Stimulated activated naive CD8-positive, alpha-beta T cell treated with anti-CD3 and anti-CD28 coated beads, Interleukin-15, amount 100 ng/mL, for 72 hours (primary cell): ENCODE measurements at regions not wholly inside any gene's neighbourhood (a gene's known extent, or its start where the extent isn't known, plus 50 kb on each side); places are given as distances from the start of the nearest gene placed in this dataset.
A peak's percentile ranks its signal among the peaks of the same experiment; 100 is the strongest.

Source experiments
- ATAC-seq: fragments of 150-1000 bp; cut with Tn5 transposase; 2 replicates; pipeline ENCODE4 v1.10.0; 2021; ENCODE audit warnings: mild to moderate bottlenecking, moderate library complexity
- DNase-seq, 2 donors: peaks; one replicate each; pipeline ENCODE4 v3.0.0; 2021 to 2022
- H3K27ac Mint-ChIP-seq, 2 donors: one replicate each; pipeline ENCODE4 v1.8.0; 2022; ENCODE audit warnings: mild to moderate bottlenecking in 2 of 2, mixed read lengths in 2 of 2, moderate library complexity in 2 of 2
- H3K27me3 Mint-ChIP-seq: one replicate; pipeline ENCODE4 v1.8.0; 2022; ENCODE audit warnings: mixed read lengths
- H3K4me1 Mint-ChIP-seq: one replicate; pipeline ENCODE4 v1.8.0; 2022; ENCODE audit warnings: mild to moderate bottlenecking, mixed read lengths
- H3K4me3 Mint-ChIP-seq, 2 donors: one replicate each; pipeline ENCODE4 v1.8.0; 2022; ENCODE audit warnings: mild to moderate bottlenecking in 2 of 2, mixed read lengths in 2 of 2, moderate library complexity in 1 of 2
- H3K9me3 Mint-ChIP-seq, 2 donors: one replicate each; pipeline ENCODE4 v1.8.0; 2022; ENCODE audit warnings: mixed read lengths in 2 of 2

DNA sequence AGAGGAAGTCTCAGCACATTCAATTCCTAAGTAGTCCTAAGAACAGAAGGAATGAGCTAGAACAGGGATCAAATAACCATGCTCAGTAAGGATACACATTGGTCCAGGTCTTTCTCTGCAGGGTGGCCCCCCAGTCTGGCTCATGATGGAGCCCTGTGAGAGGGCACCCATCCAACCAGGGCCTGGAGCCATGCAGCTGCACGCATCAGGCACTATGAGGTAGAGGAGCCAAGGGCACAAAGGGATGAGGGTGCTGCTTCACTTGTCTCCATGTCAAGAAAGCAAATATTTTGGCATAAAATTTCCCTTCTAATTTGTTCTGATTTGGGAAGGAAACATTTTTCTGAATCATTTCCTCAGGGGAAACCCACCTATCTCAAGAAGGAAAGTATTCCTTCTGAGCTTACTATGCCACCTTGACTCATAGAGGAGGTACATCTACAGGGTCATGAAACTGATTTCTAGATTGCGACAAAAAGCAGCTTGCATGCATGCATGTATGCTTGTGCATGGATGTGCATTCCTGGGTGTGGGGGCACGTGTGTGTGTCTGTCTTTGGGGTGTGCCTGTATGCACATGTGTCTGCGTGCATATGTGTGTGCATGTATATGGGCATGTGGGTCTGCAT, 600.3 kb downstream of the MID1IP1 start:
- H3K4me1 Mint-ChIP-seq, result peaks cover 21% of the 10 kb centered on the region
- H3K4me3 Mint-ChIP-seq, result no peak overlapping the region
- H3K27me3 Mint-ChIP-seq, result no peaks in the 10 kb centered on the region
- no peak overlapping the region for H3K27ac Mint-ChIP-seq
- ATAC-seq, result no peak
- H3K9me3 Mint-ChIP-seq, result no peaks in the 10 kb centered on the region
- DNase-seq, result no peak

DNA sequence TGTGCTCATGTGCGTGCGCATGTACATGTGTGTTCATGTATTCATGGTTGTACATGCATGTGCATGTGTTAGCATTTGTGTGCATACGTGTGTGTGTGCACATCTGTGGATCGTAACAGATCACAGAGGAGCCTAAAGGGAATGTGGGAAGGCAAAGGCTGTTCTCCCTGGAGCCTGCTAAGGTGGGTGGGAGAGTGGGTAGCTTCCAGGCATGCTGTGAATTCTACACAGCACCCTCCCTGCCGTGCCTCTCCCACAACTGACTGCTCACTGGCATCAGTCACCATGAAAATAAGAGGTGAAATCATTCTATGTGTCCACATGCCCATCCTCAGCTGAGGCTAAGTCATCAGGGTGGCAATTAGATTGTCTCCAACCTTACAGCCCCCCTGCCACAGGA, 600.9 kb downstream of the MID1IP1 start:
- no peaks in the 10 kb centered on the region for H3K9me3 Mint-ChIP-seq
- no peak overlapping the region for H3K4me3 Mint-ChIP-seq
- peaks cover 21% of the 10 kb centered on the region for H3K4me1 Mint-ChIP-seq
- ATAC-seq, result no peak
- H3K27ac Mint-ChIP-seq, result no peak overlapping the region
- no peak for DNase-seq
- H3K27me3 Mint-ChIP-seq, result no peaks in the 10 kb centered on the region

DNA sequence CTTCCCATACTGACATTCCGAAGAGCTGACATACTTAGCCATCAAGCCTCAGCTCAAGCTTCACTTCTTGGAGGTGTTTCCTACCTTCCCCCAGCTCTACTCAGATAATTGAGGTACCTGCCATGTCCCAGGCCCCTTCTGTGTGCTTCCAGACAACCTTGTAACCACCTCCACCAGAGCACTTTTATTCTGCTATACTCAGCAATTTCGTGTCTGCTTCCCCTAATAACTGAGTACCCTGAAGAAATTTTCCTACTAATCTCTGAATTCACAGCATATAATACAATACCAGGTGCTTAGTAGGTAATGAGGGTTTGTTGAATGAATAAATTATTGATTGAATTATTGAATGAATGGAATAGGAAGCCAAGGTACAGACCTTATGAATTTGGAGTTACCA, 605.5 kb downstream of the MID1IP1 start:
- no peaks in the 10 kb centered on the region for H3K27me3 Mint-ChIP-seq
- H3K27ac Mint-ChIP-seq, result peak overlapping the region in 1 of 2 donors; percentile 85
- H3K4me1 Mint-ChIP-seq, result peaks cover 22% of the 10 kb centered on the region
- H3K4me3 Mint-ChIP-seq, result no peak overlapping the region
- ATAC-seq, result no peak
- H3K9me3 Mint-ChIP-seq, result no peaks in the 10 kb centered on the region
- no peak for DNase-seq

DNA sequence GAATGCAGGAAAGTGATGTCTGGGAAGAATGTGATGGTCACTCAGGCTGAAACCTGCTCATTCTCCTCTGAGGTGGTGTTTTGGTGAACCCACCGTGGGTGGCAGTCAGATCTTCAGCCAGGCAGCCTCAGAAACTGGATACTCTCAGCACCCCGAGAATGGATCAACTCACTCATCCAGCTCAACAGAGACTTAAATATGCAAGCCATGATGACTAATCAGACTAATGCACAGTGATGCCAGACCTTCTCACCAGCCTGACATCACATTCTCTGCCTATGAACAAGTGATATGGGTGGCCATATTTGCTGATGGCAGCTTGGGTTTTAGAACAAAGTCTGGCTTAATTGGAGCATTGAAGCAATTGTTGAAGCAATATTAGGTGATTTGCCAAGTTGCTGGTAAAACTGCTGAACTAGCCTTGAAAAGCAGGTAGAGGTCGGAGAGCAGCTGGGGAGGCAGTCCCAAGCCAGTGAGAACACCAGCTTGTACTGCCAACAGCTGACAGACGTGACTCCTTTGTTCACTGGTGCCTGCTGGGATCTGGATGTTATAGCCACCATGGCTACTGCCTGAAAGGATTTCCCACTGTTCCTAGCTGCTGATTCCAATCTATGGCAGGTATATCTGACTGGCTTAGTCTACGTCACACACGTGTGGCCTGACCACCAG, 608.1 kb downstream of the MID1IP1 start:
- Mint-ChIP-seq H3K27me3 (no peaks in the 10 kb centered on the region), H3K27ac (no peak overlapping the region), H3K4me1 (peaks cover 11% of the 10 kb centered on the region), H3K9me3 (no peaks in the 10 kb centered on the region), H3K4me3 (no peak overlapping the region)
- no peak for ATAC-seq
- DNase-seq, result no peak

DNA sequence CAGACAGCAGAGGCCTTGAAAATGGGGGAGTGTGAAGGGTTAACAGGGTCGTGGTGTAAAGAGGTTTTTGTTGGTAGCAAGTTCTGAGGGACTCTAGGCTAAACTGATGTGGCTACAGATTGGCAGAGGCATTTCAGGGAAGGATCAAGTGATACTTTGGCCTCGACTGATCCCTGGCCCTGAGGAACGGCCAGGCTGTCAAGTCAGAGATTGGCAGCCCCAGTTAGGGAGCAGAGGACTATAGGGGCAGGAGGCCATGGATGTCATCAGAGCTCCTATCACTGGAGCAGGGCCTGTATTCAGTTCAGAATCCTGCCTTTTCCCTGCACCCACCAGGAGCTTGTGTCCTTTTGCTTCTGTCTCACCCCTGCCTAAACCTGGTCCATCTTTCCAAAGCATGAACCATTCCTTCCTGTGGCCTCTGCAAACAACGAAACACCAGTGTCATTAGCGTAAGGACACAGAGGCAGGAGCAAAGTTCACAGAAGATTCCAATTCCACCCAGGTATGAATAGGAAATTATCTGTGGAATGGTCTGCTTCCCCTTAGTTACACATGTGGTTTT, 613.1 kb downstream of the MID1IP1 start:
- ATAC-seq (no peak), DNase-seq (no peak)
- Mint-ChIP-seq H3K4me3 (no peak overlapping the region), H3K4me1 (peaks cover 23% of the 10 kb centered on the region), H3K27ac (peak overlapping the region in 1 of 2 donors; percentile 9), H3K9me3 (no peaks in the 10 kb centered on the region), H3K27me3 (no peaks in the 10 kb centered on the region)

DNA sequence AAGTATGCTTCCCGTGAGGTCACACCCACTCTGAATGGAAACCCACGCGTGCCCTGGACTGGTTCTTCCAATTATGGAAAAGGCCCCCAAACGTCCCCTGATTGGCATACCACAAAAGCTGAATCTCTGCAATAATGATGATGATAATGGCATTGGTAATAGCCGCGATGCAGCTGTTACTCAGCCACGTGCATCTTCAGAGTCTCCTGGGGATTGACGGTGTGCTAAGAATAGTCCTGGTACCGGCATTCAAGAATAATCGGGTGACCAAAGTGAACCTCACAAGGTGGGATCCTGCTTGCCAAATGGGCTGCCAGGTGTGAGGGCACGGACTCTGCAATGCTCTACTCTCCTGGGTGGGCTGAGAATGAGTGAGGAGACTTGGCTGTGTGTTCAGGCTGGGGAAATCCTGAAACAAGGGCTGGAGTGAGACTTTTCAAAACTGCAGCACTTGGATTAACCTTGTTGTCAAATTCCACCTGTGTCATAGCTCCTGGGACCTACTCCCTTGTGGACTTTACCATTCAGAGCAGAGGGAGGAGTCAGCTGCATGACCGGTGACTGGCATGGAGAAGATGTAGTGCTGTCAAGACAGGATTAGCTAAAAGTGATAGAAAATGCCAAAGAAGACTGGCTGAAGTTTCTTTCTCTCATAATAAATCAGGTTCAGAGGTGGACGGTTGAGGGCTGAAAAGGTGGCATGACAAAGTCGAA, 615.4 kb downstream of the MID1IP1 start:
- Mint-ChIP-seq H3K27ac (no peak overlapping the region), H3K4me1 (peaks cover 17% of the 10 kb centered on the region), H3K4me3 (no peak overlapping the region), H3K27me3 (no peaks in the 10 kb centered on the region), H3K9me3 (no peaks in the 10 kb centered on the region)
- no peak for ATAC-seq
- no peak for DNase-seq

DNA sequence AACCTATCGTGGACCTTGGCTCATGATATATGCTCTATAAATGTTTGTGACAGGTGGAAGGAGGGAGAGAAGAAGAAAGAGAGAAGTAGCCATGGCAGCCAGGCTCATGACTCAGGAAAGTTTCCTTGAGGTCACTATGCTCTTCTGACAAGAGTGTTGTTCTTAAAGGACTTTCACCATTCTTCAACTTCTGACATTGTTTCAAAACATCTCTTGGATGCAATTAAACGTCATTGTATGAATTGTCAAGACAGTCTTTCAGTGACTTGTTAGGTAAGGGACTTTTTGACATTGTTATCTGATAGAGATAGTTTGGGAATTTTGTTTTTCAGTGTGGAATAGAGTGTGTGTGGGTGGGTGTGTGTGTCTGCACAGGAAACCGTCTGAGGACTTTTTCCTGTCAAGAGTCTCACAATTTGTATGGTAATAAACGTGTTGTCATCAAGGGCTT, 617.0 kb downstream of the MID1IP1 start:
- peak overlapping the region in 1 of 2 donors; percentile 7 for H3K4me3 Mint-ChIP-seq
- ATAC-seq, result no peak

DNA sequence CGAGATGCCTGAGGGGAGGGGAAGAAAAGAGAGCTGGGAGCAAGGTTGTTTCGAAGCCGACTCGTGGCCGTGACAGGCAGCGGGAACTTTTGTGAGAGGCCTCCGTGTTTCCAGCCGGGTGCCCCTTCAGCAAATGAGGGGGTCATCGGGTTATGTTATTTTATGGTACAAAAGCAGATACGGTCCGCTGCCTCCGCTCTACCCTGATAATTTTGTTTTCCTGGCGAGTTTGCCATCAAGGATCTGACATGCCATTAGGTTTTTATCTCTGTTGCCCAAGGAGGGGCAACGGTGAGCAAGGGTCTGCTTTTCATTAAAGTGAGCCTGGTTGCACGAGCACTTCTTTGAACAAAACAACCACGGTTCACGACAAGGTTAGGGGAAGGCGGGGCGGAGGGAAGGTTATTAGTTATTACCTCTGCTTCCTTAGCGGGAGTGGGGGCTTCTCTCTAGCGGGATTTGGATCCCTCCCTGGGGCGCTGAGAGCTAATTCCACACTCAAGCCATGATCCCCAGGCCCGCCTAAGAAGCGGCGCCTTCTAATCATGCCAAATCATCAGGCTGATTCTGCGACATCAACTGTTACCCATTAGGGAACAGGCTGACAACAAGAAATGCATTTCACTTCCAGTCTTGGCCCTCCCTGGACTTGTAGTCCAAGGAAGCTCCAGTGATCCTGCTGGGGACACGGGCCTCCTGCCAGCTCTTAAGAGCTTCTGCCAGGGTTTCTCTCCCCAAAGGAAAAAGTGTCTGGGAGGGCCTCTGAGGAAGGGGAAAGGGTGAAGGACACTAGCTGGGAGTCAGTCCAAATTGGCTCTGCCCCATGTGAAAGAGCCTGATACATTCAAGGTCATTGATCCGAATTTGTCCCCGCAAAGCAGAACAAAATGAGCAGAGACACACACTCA, 617.7 kb downstream of the MID1IP1 start:
- Mint-ChIP-seq H3K27me3 (no peaks in the 10 kb centered on the region), H3K4me1 (peaks cover 26% of the 10 kb centered on the region), H3K9me3 (peaks cover 9 to 17% of the 10 kb centered on the region in 2 donors), H3K27ac (peak overlapping the region in 1 of 2 donors; percentile 55), H3K4me3 (no peak overlapping the region)
- no peak for ATAC-seq
- no peak for DNase-seq

More for the DNA sequence above, 617.0 kb downstream of the MID1IP1 start:
- H3K27me3 Mint-ChIP-seq, result no peaks in the 10 kb centered on the region
- no peak for DNase-seq
- peaks cover 22% of the 10 kb centered on the region for H3K4me1 Mint-ChIP-seq
- H3K9me3 Mint-ChIP-seq, result peaks cover 6 to 12% of the 10 kb centered on the region in 2 donors
- peak overlapping the region in 1 of 2 donors; percentile 55 for H3K27ac Mint-ChIP-seq

DNA sequence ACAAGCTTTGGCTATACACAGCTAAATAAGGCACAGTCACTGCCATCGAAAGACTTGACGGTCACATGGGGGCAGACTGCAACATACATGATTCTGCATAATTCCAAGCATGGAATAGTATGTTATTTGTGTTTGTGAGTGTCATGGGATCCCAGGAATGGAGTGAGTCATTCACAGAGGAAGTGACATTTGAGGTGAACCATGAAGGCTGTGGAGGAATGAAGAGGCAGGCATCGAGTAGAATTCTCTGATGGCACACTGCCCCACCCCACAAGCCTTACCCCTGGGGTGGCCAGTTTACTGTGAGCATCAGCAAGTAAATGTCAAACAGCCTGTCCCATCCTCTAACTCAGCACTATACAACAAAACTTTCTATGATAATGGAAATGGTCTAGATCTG, 619.7 kb downstream of the MID1IP1 start:
- Mint-ChIP-seq H3K27ac (no peak overlapping the region), H3K9me3 (peaks cover 9 to 24% of the 10 kb centered on the region in 2 donors), H3K27me3 (no peaks in the 10 kb centered on the region), H3K4me1 (peaks cover 44% of the 10 kb centered on the region), H3K4me3 (no peak overlapping the region)
- no peak for DNase-seq
- no peak for ATAC-seq

DNA sequence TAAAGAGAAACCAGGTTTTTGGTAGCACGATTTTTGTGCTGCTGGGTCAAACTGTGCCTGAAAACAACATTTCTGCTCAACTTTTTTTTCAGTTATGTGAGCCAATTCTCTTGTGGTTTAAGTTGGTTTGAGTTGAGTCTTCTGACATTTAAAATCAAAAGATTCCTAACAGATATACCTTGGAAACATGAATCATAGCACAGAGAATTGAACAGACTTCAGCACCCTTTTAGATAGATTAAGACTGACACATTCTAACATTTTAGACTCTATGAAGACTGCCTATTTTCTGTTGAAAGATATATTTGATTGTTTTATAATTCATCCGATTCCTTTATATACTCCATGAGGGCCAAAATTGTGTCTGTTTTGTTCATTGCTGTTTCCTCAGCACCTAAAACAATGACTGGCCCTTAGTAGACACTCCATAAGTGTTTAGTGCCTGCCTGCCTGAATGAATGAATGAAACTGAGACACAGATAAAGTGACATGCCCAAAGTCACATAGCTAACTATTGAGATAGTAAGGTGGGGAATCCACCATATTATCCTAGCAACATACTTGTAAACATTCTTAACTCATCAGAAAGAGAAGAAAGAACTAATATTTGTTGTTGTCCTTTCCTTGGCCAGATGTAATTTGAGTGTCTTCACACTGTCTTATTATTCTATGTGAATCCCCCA, 624.0 kb downstream of the MID1IP1 start:
- H3K27me3 Mint-ChIP-seq, result no peaks in the 10 kb centered on the region
- H3K4me1 Mint-ChIP-seq, result peaks cover 57% of the 10 kb centered on the region
- peak overlapping the region; percentile 19 to 90 for H3K27ac Mint-ChIP-seq
- H3K9me3 Mint-ChIP-seq, result peaks cover 9 to 24% of the 10 kb centered on the region in 2 donors
- DNase-seq (no peak), ATAC-seq (peak; percentile 60)
- peak overlapping the region; percentile 8 to 58 for H3K4me3 Mint-ChIP-seq

DNA sequence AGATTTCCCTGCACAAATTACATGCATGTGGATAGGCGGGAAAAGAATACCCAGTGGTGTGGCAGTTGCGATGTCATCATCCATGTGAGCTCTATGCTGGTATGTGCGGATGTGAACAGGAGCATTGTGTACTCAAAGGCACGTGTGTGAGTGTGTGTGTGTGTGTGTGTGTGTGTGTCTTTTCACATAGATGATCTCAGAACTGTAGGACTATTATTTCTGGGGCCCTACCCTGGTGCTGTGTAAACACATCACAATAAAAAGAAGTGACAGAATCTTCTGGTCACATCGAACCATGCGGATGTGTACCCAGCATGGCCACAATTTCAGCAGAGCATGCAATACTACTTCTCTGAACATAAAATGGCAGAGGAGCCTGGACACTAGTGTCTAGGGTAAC, 624.8 kb downstream of the MID1IP1 start:
- DNase-seq (no peak), ATAC-seq (no peak)
- Mint-ChIP-seq H3K27ac (no peak overlapping the region), H3K4me3 (no peak overlapping the region), H3K4me1 (peaks cover 57% of the 10 kb centered on the region), H3K27me3 (no peaks in the 10 kb centered on the region), H3K9me3 (peaks cover 9 to 24% of the 10 kb centered on the region in 2 donors)

DNA sequence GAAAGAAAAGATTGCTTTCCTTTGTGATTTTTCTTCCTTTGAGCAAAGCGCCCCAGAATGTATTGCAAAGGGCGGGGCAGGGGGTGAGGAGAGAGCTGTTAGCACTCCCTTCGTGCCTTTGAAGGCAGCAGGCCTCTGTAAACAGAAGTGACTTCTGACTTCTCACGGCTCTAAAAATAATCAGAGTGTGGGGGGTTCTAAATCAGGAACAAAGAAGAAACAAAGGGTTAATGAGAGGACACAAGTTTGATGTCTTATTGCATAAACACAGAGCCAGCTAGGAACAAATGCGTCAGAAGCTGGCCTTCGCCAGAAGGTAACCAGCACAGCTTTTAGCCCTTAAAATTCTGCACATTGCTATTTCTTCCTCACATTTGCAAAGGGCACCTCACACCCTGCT, 626.2 kb downstream of the MID1IP1 start:
- Mint-ChIP-seq H3K27ac (peak overlapping the region; percentile 24 to 89), H3K4me1 (peaks cover 64% of the 10 kb centered on the region), H3K4me3 (peak overlapping the region in 1 of 2 donors; percentile 20), H3K9me3 (peaks cover 9 to 19% of the 10 kb centered on the region in 2 donors), H3K27me3 (no peaks in the 10 kb centered on the region)
- no peak for DNase-seq
- ATAC-seq, result peak; percentile 43

DNA sequence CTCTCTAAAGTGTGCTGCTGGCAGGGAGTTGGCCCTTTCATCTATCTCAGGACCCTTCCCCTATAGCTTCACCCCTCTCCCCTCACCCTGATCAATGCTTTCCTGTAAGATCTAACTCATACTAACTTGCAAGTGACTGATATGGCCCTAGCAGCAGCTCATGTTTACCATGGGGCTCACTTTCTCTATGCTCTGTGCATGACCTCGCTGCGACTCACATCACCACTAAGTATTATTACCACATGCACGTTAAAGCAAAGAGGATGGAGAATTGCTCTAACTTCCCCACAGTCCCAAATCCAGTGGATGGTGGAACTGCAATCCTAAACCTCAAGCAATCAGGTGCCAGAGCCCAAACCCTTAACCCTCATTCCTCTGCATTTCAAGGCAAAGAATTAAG, 626.6 kb downstream of the MID1IP1 start:
- Mint-ChIP-seq H3K27ac (peak overlapping the region; percentile 9 to 89), H3K9me3 (peaks cover 7 to 15% of the 10 kb centered on the region in 2 donors), H3K4me3 (peak overlapping the region in 1 of 2 donors; percentile 12), H3K27me3 (no peaks in the 10 kb centered on the region), H3K4me1 (peaks cover 65% of the 10 kb centered on the region)
- DNase-seq, result peak; percentile 5 to 29
- peak; percentile 92 for ATAC-seq

DNA sequence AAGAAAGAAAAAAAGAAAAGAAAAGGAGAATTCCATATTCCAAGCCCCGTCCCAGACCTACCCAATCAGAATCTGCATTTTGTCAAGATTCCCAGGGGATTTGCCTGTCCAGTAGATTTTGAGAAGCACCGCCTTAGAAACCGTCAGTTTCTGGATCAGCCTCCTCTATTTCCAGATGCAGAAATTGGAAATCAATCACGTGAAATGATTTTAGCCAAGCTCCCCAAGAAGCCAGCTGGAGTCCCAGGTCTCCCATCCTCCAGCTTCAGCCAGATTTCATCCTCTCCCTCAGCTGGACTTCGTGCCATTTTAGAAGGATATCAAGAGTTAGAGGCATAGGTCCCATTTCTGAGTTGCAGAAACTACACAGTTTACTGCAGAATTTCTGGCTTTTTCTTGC, 629.3 kb downstream of the MID1IP1 start:
- peaks cover 0 to 6% of the 10 kb centered on the region in 2 donors for H3K9me3 Mint-ChIP-seq
- DNase-seq (no peak), ATAC-seq (no peak)
- H3K4me3 Mint-ChIP-seq, result no peak overlapping the region
- no peaks in the 10 kb centered on the region for H3K27me3 Mint-ChIP-seq
- H3K27ac Mint-ChIP-seq, result no peak overlapping the region
- peaks cover 55% of the 10 kb centered on the region for H3K4me1 Mint-ChIP-seq
